Adrenal gland (tissue), 9 donors: ENCODE measurements at regions not wholly inside any gene's neighbourhood (a gene's known extent, or its start where the extent isn't known, plus 50 kb on each side); places are given as distances from the start of the nearest gene placed in this dataset.

Experiments used
- DNase-seq, 7 donors: peaks; one replicate each; pipeline ENCODE4 v3.0.0-alpha.2; 2019 to 2020
- H3K27ac ChIP-seq, 5 donors: fragments of 200-600 bp; sonication (generic) in 4 of 5; 1 replicate in 3 of 5; 2 replicates in 2 of 5; pipeline versions ENCODE4 v1.5.1 to v1.8.0; 2016 to 2020; ENCODE audit warnings: mild to moderate bottlenecking in 1 of 5
- H3K27me3 ChIP-seq: fragments of 200-600 bp; 2 replicates; pipeline ENCODE4 v1.8.0; 2021
- H3K36me3 ChIP-seq, 2 donors: fragments of 200-600 bp; replicated peaks in 1 of 2; 1 replicate in 1 of 2; 2 replicates in 1 of 2; pipeline versions ENCODE4 v1.5.1 to v1.8.0; 2018 to 2022
- H3K4me1 ChIP-seq, 2 donors: fragments of 200-600 bp; replicated peaks in 1 of 2; 1 replicate in 1 of 2; 2 replicates in 1 of 2; pipeline versions ENCODE4 v1.5.1 to v1.8.0; 2018 to 2021
- H3K4me3 ChIP-seq, 4 donors: fragments of 200-600 bp; sonication (generic) in 3 of 4; one replicate each; pipeline ENCODE4 v1.5.1; 2016 to 2018
- H3K9me3 ChIP-seq, 3 donors: fragments of 200-600 bp; sonication (generic) in 1 of 3; replicated peaks in 1 of 3; 1 replicate in 2 of 3; 2 replicates in 1 of 3; pipeline versions ENCODE4 v1.5.1 to v1.8.0; 2016 to 2021
- CTCF ChIP-seq, 6 experiments: fragments of 450-650 bp in 4 of 6; fragments of 200-600 bp in 2 of 6; sonication (generic) in 1 of 6; IDR thresholded peaks; 1 replicate in 5 of 6; 2 replicates in 1 of 6; pipeline versions ENCODE4 v1.5.1 to v1.8.0; 2016 to 2021; ENCODE audit warnings: antibody characterized with exemption in 6 of 6, mild to moderate bottlenecking in 2 of 6, moderate library complexity in 1 of 6
- POLR2A ChIP-seq, 2 donors: fragments of 450-650 bp; IDR thresholded peaks; one replicate each; pipeline ENCODE4 v1.6.1; 2017; ENCODE audit warnings: antibody characterized with exemption in 2 of 2, mild to moderate bottlenecking in 2 of 2, moderate library complexity in 1 of 2
- WGBS, 4 donors: extraction: QIAGEN DNeasy Blood & Tissue Kit in 2 of 4; methylation state at CpG; one replicate each; pipeline versions ENCODE4 v1.1.5 to v1.1.7; 2013 to 2017; 5-methylcytosine and 5-hydroxymethylcytosine counted together
- intact Hi-C, 2 donors: fragments of 100-400 bp; cut with DNase I; formaldehyde crosslinking; loops; one replicate each; pipeline versions ENCODE4 v1.14.1 to v1.15.0; 2022 to 2023
- donor health status: healthy with polysubstance abuse.
- donor health status: Bipolar disorder and iron deficiency.
- donor health status: DM: yes; HTN: yes; CAD: no.
- donor health status: DM: no; HTN: no; CAD: no.
- donor health status: DM: no; HTN: no; CAD: no.

DNA sequence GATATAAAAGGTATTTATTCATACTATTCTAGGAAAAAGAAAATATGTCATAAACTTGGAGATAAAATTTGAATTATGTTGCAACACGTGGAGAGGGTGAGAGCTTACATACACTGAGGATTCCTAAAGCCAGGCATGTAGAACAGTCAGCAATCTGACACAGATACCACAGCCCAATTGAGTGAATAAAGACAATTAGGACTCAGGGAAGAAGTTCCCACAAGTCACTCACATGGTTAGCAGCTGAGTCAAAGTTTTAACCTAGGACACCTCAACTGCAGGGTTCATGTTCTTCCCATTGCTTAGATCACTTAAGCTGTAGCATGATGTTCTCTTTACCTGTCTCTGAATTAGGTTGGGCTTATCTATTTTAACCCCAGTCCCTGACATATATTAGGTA is 189.5 kb downstream of the CMPK2 start:
- no peak for DNase-seq
- TF ChIP-seq POLR2A (IDR thresholded peaks at IDR 0.05) = no peak
- TF ChIP-seq CTCF (IDR thresholded peaks at IDR 0.05) = no peak
- Histone ChIP-seq H3K4me3 (no peak overlapping the region), H3K36me3 (no peaks in the 10 kb centered on the region), H3K27ac (no peak overlapping the region), H3K4me1 (no peaks in the 10 kb centered on the region), H3K27me3 (no peaks in the 10 kb centered on the region), H3K9me3 (no peaks in the 10 kb centered on the region)
- intact Hi-C loops = no loop called here
- WGBS, 4 donors = 20 to 46% (median 31%) methylated on average over 1 of the region's 1 CpG

DNA sequence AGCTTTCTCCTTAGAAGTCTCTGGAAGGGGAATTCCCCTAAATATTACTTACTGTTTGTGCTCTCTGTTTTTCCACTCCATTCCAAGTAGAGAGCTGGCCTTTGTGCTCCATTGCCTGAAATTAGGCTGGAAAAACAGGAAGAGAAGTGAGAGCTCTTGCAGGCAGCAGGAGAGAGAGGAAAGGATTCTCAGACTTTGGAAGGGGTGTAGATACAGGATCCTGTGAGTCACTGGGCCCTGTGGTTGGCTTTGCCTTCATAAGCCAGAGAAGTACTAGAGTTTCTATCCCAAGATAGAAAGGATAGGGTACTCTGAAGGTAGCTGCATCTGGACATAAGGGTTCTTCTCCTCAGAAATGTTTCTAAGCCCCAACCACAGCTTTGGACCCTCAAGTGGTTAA is 188.9 kb downstream of the CMPK2 start:
- no peak overlapping the region for H3K4me3 ChIP-seq
- no peak overlapping the region for H3K27ac ChIP-seq
- TF ChIP-seq POLR2A (IDR thresholded peaks at IDR 0.05) (no peak), CTCF (IDR thresholded peaks at IDR 0.05) (no peak)
- no peak for DNase-seq
- H3K4me1 ChIP-seq = no peaks in the 10 kb centered on the region
- H3K36me3 ChIP-seq = no peaks in the 10 kb centered on the region
- intact Hi-C loops = no loop called here
- H3K9me3 ChIP-seq = no peaks in the 10 kb centered on the region
- no peaks in the 10 kb centered on the region for H3K27me3 ChIP-seq

- H3K27ac ChIP-seq = no peak overlapping the region
- no peaks in the 10 kb centered on the region for H3K36me3 ChIP-seq
- no peak for DNase-seq
- H3K9me3 ChIP-seq = no peaks in the 10 kb centered on the region
- no peak for TF ChIP-seq CTCF (IDR thresholded peaks at IDR 0.05)
- H3K27me3 ChIP-seq = no peaks in the 10 kb centered on the region
- no peaks in the 10 kb centered on the region for H3K4me1 ChIP-seq
- no peak overlapping the region for H3K4me3 ChIP-seq
- intact Hi-C loops = no loop called here
- 47 to 56% (median 50%) methylated on average over 2 of the region's 2 CpGs for WGBS, 4 donors
Measured at GRCh38 chr2:6679471-6679870, 186.2 kb downstream of the CMPK2 start.

- Histone ChIP-seq H3K4me1 (no peaks in the 10 kb centered on the region), H3K27ac (no peak overlapping the region), H3K4me3 (no peak overlapping the region), H3K9me3 (no peaks in the 10 kb centered on the region), H3K27me3 (no peaks in the 10 kb centered on the region), H3K36me3 (no peaks in the 10 kb centered on the region)
- 45 to 63% (median 55%) methylated on average over 3 of the region's 3 CpGs for WGBS, 4 donors
- DNase-seq = no peak
- intact Hi-C loops = no loop called here
- TF ChIP-seq CTCF (IDR thresholded peaks at IDR 0.05) = no peak
- no peak for TF ChIP-seq POLR2A (IDR thresholded peaks at IDR 0.05)
Measured at GRCh38 chr2:6683516-6683915, 182.2 kb downstream of the CMPK2 start.
